Tibial artery (tissue), 4 donors: ENCODE measurements at regions not wholly inside any gene's neighbourhood (a gene's known extent, or its start where the extent isn't known, plus 50 kb on each side); places are given as distances from the start of the nearest gene placed in this dataset.

Experiments used
- DNase-seq, 2 donors: peaks; one replicate each; pipeline ENCODE4 v3.0.0-alpha.2; 2019
- H3K27ac ChIP-seq, 2 donors: fragments of 200-600 bp; sonication (generic) in 1 of 2; 1 replicate in 1 of 2; 2 replicates in 1 of 2; pipeline ENCODE4 v1.5.1; 2018 to 2019; ENCODE audit warnings: mild to moderate bottlenecking in 1 of 2
- H3K27me3 ChIP-seq, 2 donors: fragments of 200-600 bp; sonication (generic) in 1 of 2; one replicate each; pipeline versions ENCODE4 v1.5.1 to v1.6.0; 2016 to 2019
- H3K36me3 ChIP-seq, 3 donors: fragments of 200-600 bp; sonication (generic) in 2 of 3; one replicate each; pipeline ENCODE4 v1.5.1; 2016 to 2019; ENCODE audit warnings: mild to moderate bottlenecking in 2 of 3
- H3K4me1 ChIP-seq, 4 donors: fragments of 200-600 bp; sonication (generic) in 2 of 4; 1 replicate in 3 of 4; 2 replicates in 1 of 4; pipeline ENCODE4 v1.5.1; 2016 to 2019
- H3K4me3 ChIP-seq, 2 donors: fragments of 200-600 bp; sonication (generic) in 1 of 2; 1 replicate in 1 of 2; 2 replicates in 1 of 2; pipeline ENCODE4 v1.5.1; 2018 to 2019; ENCODE audit warnings: mild to moderate bottlenecking in 2 of 2
- H3K9me3 ChIP-seq, 3 donors: fragments of 200-600 bp; sonication (generic) in 1 of 3; one replicate each; pipeline ENCODE4 v1.5.1; 2016 to 2019
- intact Hi-C: fragments of 100-400 bp; cut with DNase I; formaldehyde crosslinking; loops from one replicate; pipeline ENCODE4 v1.15.0; 2023; ENCODE audit warnings: low total_unique reads
- TF ChIP-seq, protein P1 (sequence below), 2 experiments: fragments of 200-600 bp in 1 of 2; fragments of 450-650 bp in 1 of 2; IDR thresholded peaks; one replicate each; pipeline ENCODE4 v1.5.1; 2017 to 2019; ENCODE audit warnings: antibody characterized with exemption in 2 of 2, mild to moderate bottlenecking in 1 of 2, moderate library complexity in 1 of 2

DNA sequence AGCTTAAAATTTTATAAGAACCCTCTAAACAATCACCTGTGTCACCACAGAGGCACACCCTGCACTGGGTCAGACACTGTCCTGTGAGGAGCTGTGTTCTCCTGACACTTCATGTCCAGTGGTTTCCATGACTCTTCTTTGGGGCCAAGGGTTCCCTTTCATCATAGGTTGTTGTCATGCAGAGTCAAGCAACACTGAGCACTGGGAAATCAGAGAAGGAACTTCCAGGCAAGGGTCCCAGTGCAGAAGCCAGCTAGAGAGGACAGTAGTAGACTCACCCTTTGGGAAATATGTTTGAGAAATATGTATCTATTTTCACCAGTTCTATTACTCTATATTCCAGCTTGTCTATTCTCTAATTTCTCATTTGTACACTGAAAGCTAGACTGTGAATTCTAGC, 56.4 kb upstream of the PRSS58 start:
- DNase-seq = no peak
- intact Hi-C loops = no loop called here

DNA sequence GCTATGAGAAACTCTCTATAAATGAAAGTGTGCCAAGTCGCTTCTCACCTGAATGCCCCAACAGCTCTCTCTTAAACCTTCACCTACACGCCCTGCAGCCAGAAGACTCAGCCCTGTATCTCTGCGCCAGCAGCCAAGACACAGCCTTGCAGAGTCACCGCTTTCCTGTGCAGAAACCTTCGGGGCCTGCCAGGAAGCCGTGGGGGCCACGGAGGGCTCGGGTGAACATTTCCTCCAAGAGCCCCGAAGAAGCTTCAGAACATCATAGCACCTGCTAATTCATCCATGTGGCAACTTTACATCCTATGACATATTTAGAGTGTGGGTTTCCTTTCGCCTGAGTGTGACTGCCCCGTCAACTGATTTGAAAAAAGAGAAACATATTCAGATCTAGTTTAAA, 55.7 kb upstream of the PRSS58 start:
- no peaks in the 10 kb centered on the region for H3K9me3 ChIP-seq
- H3K27me3 ChIP-seq = no peaks in the 10 kb centered on the region
- no peak overlapping the region for H3K4me3 ChIP-seq
- intact Hi-C loops = no loop called here
- no peak overlapping the region for H3K27ac ChIP-seq
- no peaks in the 10 kb centered on the region for H3K36me3 ChIP-seq
- no peak for DNase-seq
- H3K4me1 ChIP-seq = peaks cover 0 to 2% (median 0%) of the 10 kb centered on the region in 4 donors
- TF ChIP-seq, protein P1, sequence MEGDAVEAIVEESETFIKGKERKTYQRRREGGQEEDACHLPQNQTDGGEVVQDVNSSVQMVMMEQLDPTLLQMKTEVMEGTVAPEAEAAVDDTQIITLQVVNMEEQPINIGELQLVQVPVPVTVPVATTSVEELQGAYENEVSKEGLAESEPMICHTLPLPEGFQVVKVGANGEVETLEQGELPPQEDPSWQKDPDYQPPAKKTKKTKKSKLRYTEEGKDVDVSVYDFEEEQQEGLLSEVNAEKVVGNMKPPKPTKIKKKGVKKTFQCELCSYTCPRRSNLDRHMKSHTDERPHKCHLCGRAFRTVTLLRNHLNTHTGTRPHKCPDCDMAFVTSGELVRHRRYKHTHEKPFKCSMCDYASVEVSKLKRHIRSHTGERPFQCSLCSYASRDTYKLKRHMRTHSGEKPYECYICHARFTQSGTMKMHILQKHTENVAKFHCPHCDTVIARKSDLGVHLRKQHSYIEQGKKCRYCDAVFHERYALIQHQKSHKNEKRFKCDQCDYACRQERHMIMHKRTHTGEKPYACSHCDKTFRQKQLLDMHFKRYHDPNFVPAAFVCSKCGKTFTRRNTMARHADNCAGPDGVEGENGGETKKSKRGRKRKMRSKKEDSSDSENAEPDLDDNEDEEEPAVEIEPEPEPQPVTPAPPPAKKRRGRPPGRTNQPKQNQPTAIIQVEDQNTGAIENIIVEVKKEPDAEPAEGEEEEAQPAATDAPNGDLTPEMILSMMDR (IDR thresholded peaks at IDR 0.05) = no peak

More for the DNA sequence above, 56.4 kb upstream of the PRSS58 start:
- Histone ChIP-seq H3K27me3 (no peaks in the 10 kb centered on the region), H3K27ac (no peak overlapping the region), H3K4me1 (peaks cover 0 to 4% (median 0%) of the 10 kb centered on the region in 4 donors), H3K4me3 (no peak overlapping the region), H3K9me3 (no peaks in the 10 kb centered on the region), H3K36me3 (no peaks in the 10 kb centered on the region)
- TF ChIP-seq, protein P1 (IDR thresholded peaks at IDR 0.05) = no peak

DNA sequence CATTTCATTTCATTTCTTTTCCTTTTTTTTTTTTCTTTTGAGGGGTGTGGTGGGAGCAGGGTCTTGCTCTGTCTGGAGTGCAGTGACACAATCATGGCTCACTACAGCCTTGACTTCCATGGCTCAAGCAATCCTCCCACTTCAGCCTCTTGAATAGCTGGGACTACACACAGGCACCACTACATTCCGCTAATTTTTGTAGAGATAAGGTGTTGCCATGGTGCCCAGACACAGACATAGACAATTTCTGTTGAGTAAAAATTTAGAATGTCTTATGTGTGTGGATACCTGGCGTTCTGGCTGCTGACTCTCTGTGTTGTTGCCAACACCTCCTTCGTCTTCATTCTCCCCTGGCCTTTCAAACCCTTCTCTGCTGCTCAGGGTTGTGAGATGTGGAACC, 54.0 kb upstream of the PRSS58 start:
- TF ChIP-seq, protein P1 (IDR thresholded peaks at IDR 0.05) = no peak
- H3K27ac ChIP-seq = no peak overlapping the region
- H3K27me3 ChIP-seq = no peaks in the 10 kb centered on the region
- intact Hi-C loops = no loop called here
- no peak for DNase-seq
- H3K4me3 ChIP-seq = no peak overlapping the region
- no peaks in the 10 kb centered on the region for H3K4me1 ChIP-seq
- H3K9me3 ChIP-seq = no peaks in the 10 kb centered on the region
- H3K36me3 ChIP-seq = no peaks in the 10 kb centered on the region

DNA sequence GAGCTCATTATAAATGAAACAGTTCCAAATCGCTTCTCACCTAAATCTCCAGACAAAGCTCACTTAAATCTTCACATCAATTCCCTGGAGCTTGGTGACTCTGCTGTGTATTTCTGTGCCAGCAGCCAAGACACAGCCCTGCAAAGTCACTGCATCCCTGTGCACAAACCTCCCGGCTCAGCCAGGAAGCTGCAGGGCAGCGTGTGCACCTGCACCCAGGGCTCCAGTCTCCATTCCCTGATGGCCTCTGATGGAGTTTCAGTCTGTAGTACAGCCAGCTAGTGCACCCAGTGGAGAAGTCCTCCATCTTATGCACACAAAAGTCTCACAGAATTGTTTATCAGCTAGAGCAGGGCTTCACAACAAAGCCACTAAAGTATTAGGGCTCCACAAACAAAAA, 51.1 kb upstream of the PRSS58 start:
- Histone ChIP-seq H3K27me3 (no peaks in the 10 kb centered on the region), H3K36me3 (no peaks in the 10 kb centered on the region), H3K4me3 (no peak overlapping the region), H3K9me3 (no peaks in the 10 kb centered on the region), H3K4me1 (no peaks in the 10 kb centered on the region), H3K27ac (no peak overlapping the region)
- intact Hi-C loops = no loop called here
- TF ChIP-seq, protein P1 (IDR thresholded peaks at IDR 0.05) = no peak
- no peak for DNase-seq

DNA sequence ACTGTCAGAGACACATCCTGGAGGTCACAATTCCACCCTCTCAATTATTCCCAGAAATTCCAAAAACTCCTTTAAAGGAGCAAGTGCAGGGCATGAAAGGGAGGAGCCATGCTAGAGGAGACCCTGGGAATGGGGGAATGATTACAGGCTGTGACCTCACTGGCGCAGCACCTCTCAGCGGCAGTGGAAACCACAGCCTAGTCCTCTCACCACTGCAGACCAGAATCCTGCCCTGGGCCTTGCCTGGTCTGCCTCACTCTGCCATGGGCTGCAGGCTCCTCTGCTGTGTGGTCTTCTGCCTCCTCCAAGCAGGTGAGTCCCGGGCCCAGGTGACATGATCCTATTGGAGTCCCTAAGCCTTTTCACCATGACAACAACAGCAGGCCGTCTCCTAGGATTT, 50.5 kb upstream of the PRSS58 start:
- intact Hi-C loops = no loop called here
- no peak for DNase-seq
- no peaks in the 10 kb centered on the region for H3K36me3 ChIP-seq
- H3K27me3 ChIP-seq = no peaks in the 10 kb centered on the region
- TF ChIP-seq, protein P1 (IDR thresholded peaks at IDR 0.05) = no peak
- no peak overlapping the region for H3K27ac ChIP-seq
- no peaks in the 10 kb centered on the region for H3K4me1 ChIP-seq
- H3K4me3 ChIP-seq = no peak overlapping the region
- no peaks in the 10 kb centered on the region for H3K9me3 ChIP-seq
